GM19035 (cell line): ENCODE measurements at regions not wholly inside any gene's neighbourhood (a gene's known extent, or its start where the extent isn't known, plus 50 kb on each side); places are given as distances from the start of the nearest gene placed in this dataset.
"Not testable (repeated sequence)": the region's sequence is repeated elsewhere in the genome, so short reads cannot be mapped to it uniquely, and the experiment has no call there.

Experiments
- ATAC-seq: cut with Tn5 transposase; IDR thresholded peaks from one replicate; pipeline ENCODE4 v1.9.1; 2021; ENCODE audit not compliant: unreplicated experiment

DNA sequence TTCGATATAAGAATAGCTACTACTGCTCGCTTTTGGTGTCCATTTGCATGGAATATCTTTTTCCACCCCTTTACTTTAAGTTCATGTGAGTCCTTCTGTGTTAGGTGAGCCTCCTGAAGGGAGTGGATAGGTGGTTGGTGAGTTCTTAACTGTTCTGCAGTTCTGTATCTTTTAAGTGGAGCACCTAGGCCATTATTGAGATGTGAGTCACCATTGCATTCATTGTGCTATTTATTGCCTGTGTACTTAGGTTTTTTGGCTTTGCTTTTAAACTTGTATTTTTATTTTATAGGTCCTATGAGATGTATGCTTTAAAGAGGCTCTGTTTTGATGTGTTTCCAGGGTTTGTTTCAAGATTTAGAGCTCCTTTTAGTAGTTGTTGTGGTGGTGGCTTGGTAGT lies 1430.8 kb downstream of the REEP3 start:
- ATAC-seq: no peak

DNA sequence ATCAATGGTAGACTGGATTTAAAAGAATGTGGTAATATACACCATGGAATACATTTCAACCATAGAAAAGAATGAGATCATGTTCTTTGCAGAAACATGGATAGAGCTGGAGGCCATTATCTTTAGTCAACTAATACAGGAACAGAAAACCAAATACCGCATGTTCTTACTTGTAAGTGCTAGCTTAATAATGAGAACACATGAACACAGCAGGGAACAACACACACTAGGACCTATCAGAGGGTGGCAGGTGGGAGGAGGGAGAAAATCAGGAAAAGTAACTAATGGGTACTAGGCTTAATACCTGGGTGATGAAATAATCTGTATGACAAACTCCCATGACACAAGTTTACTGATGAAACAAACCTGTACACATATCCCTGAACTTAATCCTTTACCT lies 1435.2 kb downstream of the REEP3 start:
- no peak for ATAC-seq

DNA sequence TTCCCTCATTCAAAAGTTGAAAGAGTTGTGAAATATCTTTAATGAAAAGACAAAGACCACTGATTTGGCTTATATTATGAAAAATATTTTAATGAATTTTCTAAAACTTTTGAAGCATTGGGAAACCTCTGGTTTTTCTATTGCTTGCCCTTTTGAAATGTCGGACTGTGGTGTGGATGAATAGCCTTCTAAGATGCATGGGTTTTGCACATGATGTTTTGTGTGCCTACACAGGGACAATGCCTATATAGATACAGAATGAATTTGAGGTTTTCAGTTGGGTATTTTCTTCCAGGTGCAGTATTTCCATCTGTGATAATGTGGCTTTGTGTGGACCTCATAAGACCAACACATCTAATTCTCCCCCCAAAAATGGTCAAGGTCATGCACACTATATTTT lies 1437.9 kb downstream of the REEP3 start:
- no peak for ATAC-seq

DNA sequence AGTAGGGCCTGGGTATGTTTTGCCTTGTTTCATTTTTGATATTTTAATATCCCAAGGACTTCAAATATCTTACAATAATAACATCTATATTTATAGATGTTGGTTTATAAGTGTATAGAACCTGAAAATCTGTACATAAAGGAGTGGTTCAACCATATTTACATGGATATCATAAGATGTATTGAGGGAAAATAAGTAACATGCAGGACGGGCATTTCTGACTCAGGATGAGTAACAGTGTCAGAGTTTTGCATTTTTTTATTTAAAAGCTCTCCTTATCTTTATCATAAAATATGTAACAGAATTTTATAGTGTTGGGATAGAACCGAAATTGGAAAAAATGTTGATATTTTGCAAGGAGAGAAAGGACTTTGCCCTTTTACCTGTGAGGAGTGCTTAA lies 1438.7 kb downstream of the REEP3 start:
- ATAC-seq: no peak

DNA sequence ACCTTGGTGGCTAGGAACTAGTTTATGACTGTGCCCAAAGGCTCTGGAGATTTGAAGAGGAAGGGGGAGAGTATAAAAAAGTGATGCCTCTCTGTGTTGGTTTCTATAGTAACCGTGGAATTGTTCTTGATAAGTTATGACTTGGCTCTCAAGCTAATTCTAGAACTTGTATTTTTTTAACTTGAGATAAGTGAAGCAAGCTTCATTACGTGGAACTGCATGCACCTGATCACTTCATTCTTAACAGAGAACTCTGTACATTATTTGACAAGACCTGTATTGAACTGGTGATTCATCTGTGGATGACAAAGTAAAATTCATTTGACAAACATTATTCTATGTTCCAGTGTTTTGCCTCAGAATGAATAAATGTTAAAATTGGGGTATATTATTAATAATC lies 1452.2 kb downstream of the REEP3 start:
- no peak for ATAC-seq

DNA sequence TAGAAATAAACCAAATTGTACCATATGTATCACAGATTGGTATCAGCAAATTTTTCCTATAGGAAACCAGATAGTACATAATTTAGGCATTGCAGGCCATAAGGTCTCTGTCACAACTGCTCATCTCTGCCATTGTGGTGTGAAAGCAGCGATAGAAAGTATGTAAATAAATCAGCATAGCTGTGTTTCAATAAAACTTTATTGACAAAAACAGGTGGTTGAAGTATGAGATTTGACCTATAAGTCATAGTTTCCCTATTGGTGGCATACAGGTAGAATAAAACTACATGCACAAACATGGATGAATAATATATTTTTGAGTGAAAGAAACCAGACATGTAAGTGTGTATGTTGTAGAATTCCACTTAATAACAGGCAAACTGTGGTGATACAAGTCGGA lies 1454.9 kb downstream of the REEP3 start:
- no peak for ATAC-seq

DNA sequence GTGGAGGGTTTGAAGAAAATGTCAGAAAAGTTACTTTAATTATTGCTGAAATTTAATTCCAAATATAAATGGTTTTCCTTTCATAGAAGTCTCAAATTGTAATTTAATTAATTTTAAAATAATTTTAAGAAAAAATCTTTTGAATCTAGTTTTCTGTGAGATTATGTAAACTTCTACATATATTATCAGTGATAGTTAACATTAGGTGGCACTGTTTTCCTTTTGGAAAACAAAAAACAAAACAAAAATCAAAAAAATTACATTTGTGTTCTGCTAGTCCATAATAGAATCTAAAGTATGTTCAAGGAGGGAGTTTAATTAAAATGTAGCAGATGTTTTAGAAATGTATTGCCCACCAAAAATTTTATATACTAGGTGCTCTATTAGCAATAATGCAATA lies 1456.7 kb downstream of the REEP3 start:
- ATAC-seq: no peak

DNA sequence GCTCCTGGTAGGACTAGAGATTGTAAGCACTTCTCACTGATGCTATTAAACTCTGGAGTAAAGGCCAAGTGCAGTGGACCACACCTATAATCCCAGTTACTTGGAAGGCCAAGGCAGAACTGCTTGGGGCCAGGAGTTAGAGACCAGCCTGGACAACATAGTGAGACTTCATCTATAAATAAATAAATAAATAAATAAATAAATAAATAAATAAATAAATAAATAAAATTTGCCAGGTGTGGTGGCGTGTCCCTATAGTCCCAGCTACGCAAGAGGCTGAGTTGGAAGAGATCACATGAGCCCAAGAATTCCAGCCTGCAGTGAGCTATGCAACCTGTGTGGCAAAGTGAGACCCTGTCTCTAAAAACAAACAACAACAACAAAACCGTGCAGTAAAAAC lies 1475.7 kb downstream of the REEP3 start:
- ATAC-seq: no peak

DNA sequence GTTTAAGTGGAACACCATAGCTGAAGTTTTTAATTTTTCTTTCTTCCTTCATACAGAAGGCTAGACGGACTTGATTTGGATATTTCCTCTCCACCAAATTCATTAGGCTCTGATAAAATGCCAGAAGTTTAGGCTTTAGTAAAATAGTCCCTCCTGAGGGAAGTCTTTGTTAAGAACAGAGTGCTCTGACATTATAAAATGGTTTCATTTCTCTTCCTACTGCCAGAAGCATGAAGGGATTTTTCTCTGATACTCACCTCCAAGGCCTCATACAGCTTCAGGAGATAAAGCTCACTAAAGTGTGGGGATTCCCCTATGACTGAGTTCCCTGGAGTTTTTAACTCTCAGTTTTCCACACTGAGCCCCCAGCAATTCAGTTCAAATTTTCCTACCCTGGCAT lies 1489.6 kb downstream of the REEP3 start:
- ATAC-seq: no peak

DNA sequence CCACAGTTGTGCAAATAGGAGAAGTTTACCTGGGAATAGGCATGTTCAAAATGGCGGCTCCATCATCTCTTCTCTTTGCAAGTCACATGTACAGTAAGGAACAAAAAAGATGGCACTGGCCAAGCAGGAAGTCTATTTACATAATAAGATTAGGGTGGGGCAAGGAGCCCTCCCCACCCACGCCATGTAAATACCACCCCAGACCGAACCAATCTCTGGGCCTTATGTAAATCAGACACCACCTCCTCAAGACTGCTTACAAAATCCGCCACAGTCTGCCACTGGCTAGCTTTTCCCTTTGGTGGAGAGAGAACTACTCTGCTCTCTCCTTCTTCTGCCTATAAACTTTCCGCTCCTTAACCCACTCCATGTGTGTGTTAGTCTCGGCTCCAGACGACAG lies 1496.3 kb downstream of the REEP3 start:
- ATAC-seq: no peak

DNA sequence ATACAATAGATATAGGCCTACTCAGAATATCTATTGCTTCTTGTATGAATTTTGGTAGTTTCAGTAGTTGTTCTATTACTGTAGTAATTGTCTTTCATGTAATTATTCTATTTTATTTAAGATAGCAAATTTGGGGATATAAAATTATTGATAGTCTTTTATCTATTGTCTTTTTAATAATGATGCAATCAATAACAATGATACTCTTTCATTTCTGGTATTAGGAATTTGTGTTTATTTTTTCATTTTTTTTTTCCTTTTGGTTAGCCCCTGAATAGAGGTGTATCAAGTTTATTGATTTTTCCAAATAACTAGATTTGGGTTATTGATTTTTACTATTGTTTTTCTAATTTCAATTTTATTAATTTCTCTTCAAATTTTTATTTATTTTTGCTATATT lies 1503.7 kb downstream of the REEP3 start:
- ATAC-seq: no peak

DNA sequence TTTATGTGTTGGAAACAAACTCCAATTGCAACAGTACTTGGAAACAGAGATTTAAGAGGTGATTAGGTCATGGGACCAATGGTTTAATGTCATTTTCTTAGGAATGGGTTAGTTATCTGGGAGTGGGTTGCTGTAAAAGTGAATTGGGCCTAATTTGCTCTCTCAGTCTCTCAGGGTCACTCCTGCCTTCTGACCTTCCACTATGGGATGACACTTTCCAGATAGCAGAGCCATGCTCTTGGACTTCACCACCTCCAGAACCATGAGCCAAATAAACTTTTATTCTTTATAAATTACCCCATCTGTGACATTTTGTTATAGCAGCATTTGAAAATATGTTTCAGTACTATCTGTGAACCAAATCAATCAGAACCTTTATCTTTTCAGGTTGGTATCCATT lies 1509.1 kb downstream of the REEP3 start:
- ATAC-seq: no peak

DNA sequence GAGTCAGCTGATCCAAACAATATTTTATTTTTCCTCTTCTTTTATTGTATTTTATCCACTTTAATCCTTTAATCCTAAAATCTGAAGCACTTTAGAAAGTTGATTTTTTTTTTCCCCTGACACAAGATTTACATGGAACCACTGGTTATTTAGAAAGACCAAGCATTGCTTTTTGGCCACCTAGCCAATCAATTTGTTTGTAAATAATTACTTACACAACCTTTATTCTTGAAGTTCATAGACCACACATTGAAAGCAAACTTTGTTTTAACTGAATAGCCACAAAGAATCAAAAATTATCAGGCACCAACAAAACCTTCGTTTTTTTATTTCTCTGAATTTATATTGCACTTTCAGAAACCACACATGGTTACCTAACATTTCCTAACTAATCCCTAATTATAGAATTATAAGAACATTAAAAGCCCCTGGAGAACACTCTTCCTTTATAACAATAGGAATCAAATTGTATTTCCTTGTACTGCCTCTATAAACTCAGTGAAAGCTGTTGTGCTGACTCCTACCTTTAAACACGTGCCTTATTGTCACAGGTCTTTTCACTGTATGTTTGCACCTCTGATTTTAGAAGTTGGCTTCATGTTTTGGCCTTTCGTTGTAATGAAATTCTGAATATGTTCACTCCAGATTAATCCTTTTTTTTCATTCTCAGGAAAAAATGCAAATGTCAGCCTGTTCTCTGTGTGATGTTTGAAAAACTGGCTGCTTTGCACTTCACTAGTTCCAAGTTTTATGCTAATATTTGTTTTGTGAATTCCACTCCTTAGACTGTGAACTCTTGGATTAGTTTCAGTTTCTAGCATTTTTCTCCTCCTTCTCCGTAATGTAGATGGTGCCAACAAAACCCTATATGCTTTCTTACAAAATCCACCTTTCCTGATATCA lies 1511.9 kb downstream of the REEP3 start:
- no peak for ATAC-seq

DNA sequence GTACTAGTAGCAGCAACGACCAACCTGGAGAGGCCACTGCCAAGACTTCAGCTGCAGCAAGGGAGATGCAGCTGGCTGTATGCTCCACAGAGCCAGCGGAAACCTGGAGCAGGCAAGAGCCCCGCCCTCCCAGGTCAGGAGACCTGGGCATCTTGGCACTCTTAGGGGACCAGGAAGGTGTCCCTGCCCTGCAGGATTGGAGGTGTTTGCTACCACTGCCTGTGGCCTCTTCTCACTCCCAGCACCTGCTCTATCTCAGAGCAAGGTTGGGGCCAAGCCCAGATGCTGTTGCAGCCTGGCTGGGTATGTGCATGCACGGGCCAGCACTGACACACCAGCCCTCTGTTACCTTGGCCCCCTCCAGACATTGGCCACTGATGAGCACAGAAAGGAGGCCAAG lies 1512.8 kb downstream of the REEP3 start:
- no peak for ATAC-seq

DNA sequence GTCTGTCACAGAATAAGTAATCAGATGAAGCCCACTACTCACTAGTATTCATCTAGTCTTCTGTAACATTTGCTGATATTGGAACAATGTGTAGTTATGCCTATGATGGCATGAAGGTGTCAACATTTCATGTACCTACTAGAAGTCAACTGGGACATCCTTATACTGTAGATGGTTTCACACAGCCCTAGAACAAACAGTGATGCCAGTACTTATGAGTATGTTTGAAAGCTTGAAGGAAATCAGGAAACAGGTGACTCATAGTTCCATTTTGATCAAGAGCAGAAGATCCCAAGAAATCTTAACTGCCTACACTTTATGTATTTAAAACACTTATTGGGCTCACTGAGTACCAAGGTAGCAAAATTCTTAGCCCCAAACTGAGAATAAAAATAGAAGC lies 1519.6 kb downstream of the REEP3 start:
- ATAC-seq: no peak

DNA sequence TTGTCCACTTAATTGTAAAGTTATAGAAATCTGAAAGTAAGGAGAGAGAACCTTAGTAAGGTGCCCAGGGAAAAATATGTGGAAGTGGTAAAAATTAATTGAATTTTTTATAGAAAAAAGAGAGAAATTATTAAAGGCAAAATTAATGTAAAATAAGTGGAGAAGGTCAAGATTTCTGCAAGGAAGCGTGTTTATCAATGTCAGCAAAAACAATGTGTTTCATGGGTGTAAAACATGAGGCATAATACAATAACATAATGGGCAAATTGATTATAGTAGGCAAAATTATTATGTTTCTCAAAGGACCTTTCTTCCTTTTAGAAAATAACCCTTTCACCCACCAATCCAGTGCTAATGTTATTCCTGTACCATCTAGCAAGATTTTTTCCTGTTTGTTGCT lies 1520.1 kb downstream of the REEP3 start:
- no peak for ATAC-seq

DNA sequence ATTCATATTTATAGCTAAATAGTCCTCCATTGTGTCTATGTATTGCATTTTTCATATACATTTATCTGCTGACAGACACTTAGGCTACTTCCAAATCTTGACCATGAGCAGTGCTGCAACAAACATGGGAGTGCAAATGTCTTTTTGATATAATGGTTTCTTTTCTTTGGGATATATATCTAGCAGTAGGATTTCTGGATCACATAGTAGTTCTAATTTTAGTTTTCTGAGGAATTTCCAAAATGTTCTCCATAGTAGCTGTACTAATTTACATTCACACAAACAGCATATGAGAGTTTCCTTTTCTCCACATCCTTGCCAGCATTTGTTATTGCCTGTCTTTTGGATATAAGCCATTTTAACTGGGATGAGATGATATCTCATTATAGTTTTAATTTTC lies 1521.3 kb downstream of the REEP3 start:
- ATAC-seq: no peak

DNA sequence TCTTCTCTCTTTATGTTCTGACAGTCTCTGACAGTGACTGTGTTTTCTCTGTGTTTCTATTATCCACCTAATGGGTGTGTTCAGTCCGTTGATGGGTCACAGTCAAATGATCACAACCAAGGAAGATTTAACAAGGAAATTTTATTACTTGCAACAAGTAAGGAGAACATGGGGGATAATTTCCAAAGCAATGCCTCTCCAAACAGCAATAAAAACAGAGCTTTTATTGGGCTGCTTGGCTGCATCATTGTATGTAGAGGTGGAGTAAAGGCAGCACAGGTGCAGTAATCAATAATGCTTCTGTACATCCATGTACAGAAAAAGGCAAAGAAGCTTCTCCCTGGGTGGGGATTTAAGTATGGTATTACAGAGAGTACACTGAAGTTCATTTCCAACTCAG lies 1525.6 kb downstream of the REEP3 start:
- no peak for ATAC-seq

DNA sequence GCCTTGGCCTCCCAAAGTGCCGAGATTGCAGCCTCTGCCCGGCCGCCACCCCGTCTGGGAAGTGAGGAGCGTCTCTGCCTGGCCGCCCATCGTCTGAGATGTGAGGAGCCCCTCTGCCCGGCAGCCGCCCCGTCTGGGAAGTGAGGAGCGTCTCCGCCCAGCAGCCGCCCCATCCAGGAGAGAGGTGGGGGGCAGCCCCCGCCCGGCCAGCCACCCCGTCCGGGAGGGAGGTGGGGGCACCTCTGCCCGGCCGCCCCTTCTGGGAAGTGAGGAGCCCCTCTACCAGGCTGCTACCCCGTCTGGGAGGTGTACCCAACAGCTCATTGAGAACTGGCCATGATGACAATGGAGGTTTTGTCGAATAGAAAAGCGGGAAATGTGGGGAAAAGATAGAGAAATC lies 1530.9 kb downstream of the REEP3 start:
- ATAC-seq: not testable (repeated sequence)

DNA sequence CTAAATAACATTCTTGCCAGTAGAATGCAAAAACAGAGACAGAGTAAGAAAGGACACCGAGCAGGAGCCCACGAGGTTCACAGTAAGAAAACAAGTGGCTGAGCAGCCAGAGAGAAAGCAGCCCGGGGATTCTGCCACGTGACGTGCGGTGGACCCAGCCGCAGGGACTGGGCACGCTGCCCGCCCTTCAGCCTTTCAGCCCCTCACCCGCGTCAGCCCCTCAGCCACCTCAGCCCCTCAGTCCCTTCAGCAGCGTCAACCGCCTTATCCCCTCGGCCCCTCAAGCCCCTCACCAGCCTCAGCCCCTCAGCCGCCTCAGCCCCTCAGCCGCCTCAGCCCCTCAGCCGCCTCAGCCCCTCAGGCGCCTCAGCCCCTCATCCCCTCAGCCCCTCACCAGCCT lies 1532.2 kb downstream of the REEP3 start:
- not testable (repeated sequence) for ATAC-seq

DNA sequence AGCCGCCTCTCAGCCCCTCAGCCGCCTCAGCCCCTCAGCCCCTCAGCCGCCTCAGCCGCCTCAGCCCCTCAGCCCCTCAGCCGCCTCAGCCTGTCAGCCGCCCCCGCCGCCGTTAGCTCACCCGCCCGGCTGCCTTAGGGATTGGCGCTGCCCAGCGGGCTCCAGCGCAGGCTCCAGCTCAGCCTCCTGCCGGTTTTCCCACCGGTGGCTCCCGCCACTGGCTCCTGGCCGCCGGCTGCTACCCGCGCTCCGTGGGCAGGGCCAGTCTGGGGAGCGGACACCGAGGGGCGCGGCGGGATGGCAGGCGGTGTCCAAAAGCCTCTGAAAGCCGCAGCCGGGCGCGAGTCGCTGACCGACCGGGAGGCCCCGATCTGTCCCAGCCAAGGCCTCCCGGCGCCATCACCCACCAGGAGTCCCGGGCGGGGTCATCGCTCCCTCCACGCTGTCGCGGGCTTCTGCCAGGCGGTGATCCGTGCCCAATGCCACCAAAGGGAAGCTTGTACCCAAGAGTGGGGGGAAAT lies 1532.7 kb downstream of the REEP3 start:
- ATAC-seq: not testable (repeated sequence)

DNA sequence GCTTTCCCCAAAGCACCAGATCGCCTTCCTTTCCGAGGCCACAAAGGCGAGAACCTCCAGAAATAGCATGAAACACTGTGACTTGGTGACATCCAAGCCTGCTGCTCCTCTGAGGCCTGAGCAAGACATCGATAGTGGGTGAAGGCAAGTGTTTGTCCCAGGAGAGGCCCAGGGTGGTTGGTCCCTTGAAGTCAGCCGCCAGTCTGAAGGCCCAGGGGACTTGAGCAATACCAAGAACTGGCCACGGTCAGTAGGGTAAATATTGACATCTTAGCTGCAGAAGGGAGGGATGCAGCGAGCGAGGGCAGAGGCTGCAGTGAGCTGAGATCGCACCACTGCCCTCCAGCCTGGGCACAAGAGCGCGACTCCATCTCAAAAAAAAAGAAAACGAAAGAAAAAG lies 1533.5 kb downstream of the REEP3 start:
- not testable (repeated sequence) for ATAC-seq

DNA sequence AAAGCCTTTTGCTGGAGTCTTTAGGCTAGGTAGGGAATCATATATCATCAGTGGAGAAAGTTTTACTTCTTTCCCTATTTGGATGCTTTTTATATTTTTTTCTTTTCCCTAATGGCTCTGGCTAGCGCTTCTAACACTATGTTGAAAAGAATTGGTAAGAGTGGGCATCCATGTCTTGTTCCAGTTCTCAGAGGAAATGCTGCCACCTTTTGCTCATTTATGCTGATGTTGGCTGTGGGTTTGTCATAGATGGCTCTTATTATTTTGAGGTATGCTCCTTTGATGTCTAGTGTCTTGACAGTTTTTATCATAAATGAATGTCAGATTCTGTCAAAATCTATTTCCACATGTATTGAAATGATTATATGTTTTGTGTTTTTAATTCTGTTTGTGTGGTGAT lies 1544.1 kb downstream of the REEP3 start:
- no peak for ATAC-seq
